GM21723 (cell line): ENCODE measurements at regions not wholly inside any gene's neighbourhood (a gene's known extent, or its start where the extent isn't known, plus 50 kb on each side); places are given as distances from the start of the nearest gene placed in this dataset.
"Not testable (repeated sequence)": the region's sequence is repeated elsewhere in the genome, so short reads cannot be mapped to it uniquely, and the experiment has no call there.

Source experiments
- ATAC-seq: cut with Tn5 transposase; IDR thresholded peaks from one replicate; pipeline ENCODE4 v1.9.1; 2021; ENCODE audit warnings: mild to moderate bottlenecking, moderate library complexity; ENCODE audit not compliant: unreplicated experiment

GRCh38 chr4:179151770-179152169 lies 1709.5 kb upstream of the AGA start:
- ATAC-seq: no peak

DNA sequence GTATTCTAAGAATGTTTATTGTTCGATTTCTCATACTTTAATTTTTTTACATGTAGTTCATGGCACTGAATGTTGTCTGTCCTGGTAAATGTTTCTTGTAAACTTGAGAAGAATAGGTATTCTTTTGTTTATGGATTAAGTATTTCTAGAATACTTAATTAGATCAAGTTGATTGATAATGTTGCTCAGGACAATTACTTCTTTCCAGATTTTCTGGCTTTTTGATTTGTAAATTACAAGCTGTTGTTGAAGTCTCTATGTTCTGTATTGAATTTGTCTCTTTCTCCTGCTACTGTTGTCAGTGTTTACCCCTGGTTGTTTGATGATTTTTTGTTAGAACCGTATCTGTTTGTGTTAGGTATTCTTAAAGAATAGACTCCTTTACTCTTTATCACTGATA lies 1720.9 kb upstream of the AGA start:
- ATAC-seq: no peak

- no peak for ATAC-seq
These were observed 1722.2 kb upstream of the AGA start for GRCh38 chr4:179164267-179164999.

DNA sequence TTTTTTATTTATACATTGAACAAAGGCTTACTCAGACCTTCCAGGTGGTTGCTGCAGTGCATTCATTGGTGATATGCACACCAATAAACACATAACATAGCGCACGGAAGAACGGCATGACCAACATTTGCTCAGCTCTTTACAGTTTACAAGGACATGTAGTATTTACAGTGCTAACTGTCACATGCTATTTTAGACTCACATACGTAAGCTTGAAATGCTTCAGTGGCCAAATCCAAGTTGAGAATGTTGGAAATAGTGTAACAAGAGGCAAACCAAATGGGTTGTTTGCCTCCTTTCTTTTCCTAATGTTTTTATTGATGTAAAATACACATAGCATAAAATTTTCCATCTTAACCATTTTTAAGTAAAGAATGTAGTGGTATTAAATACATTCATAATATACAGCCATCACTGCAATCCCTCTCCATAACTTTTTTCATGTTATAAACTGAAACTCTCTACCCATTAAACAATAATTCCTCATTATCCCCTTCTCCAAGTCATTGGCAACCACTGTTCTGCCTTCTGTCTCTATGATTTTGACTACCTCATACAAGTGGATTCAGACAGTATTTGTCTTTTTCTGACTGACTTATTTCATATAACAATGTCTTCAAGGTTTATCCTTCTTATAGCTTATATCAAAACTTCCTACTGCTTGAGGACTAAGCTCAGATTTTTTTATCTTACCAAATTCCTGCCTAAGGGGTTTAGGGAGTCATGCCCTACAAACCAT lies 1722.9 kb upstream of the AGA start:
- no peak for ATAC-seq

- ATAC-seq: no peak
These were observed 1723.6 kb upstream of the AGA start for GRCh38 chr4:179165862-179166261.

GRCh38 chr4:179170308-179170707 lies 1728.1 kb upstream of the AGA start:
- ATAC-seq: not testable (repeated sequence)

DNA sequence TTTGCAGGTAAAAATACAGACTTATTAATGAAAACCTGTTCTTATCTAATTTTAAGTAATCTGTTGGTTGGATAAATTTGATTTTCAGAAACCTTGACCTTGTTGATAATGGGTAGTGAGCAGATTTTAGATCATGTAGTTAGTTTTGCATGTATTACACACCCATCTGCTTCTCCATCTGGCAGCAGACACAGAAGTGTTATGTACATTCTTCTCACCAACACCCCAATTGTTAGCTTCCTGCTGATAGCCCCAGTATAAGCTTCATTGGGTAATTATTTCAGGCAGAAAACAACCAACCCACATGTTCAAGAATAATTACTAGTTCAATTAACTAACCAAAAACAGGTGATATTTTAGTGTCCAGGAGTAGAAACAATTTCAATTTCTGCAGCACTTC lies 1740.5 kb upstream of the AGA start:
- no peak for ATAC-seq

DNA sequence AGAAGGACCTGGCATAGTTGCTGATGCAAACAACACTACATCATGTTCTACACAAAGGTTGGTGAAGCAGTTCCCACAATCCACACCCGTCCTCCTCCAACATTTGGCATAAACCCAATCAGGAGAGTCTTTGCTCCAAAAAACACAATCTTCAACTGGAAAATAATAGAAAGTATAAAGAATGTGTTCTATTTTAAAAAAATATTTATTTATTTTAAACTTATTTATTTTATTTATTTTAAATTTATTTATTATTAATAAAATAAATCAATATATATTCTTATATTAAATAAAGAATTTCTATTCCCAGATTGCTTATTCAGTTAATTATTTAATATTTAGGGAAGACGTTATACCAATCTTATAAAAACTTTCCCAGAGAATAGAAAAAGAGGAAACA lies 1753.7 kb upstream of the AGA start:
- no peak for ATAC-seq

DNA sequence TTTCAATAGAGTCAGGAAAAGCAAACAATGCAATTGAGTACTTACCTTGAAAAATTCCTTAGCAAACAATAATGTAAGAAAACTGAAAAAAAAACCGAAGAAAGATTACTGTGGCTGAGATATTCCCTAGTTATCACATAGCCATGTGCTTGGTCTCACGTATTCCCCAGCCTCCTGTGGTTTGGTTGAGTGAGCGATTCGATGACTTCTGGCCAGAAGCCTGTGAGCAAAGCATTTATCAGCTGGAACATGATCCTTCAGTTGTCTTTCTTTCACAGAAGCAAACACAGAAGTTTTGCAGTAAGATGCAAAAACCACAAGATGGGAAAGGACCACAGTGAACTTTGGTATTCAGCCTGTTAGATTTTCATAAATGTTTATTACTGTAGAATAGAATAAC lies 1754.3 kb upstream of the AGA start:
- ATAC-seq: no peak

DNA sequence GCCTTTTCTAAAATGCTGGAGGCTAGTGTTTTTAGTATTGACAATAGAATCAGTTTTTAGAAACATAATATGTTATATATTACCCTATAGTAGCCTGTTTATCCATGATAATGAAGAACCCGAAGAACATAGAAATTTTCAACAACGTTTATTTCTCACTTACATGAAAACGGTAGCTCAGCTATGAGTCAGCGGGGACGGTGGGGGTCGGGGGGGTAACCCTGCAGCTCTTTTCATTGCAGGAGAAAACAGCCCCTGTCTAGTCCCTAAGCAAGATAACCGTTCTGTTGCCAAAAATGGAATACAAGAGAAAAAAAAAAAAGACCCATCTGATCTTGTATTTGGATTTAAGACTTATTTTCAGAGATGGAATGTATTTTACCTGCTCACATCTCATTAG lies 1758.4 kb upstream of the AGA start:
- no peak for ATAC-seq

DNA sequence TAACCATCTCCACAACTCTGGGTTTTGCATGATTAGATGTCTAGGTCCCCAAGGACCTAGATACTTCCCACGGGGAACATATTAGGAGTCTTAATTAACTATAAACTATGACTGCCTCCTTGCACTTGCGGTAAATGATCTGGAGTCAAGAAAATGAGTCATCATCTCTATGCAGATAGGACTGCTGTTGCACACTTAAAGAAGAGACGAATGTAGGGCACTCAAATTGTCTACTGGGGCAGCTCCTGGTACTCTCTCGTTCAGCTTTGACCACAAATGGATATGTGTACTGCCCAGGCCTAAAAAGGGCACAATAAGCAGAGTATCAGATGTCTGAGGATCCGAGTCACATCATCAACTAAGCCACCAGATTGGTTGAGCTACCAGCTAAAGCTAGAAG lies 1783.4 kb upstream of the AGA start:
- no peak for ATAC-seq

- ATAC-seq: no peak
These were observed 1806.6 kb upstream of the AGA start for GRCh38 chr4:179248821-179249220.

- no peak for ATAC-seq
These were observed 1826.6 kb upstream of the AGA start for GRCh38 chr4:179268791-179269190.

DNA sequence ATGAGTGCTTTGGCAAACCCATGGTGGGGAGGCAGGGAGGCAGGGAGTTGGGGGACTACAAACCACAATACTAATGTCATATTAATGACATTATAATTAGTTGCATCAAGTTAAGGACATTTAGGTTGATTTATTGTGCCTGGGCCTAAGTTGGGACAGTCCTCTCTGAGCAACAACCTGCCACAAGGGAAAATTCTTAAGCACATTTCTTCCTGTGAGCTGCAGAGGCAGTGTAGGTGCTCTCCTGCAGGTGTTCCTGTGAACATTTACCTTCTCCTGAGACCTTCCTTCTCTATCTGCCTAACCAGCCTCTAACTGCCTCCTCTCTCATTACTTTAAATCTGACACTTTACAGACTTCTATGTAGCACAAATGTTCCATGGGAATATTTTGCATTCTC lies 1830.0 kb upstream of the AGA start:
- no peak for ATAC-seq

DNA sequence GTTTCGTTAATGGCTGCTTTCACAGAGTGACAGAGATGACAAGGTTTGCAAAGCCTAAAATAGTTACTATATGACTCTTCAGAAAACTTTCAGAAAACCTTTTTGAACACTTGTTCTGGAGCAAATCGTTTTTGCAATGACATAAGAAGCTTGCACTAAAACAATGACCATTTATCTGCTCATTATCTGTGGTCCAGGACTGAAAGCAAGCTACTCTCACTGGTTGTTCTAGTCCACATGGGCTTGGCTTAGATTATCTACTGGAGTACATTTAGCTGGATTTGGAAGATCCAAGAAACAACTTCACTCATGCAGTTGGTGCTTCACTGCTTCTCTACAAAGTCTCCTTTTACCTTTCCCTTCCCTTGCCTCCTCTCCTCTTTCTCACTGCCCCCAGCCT lies 1836.4 kb upstream of the AGA start:
- no peak for ATAC-seq

DNA sequence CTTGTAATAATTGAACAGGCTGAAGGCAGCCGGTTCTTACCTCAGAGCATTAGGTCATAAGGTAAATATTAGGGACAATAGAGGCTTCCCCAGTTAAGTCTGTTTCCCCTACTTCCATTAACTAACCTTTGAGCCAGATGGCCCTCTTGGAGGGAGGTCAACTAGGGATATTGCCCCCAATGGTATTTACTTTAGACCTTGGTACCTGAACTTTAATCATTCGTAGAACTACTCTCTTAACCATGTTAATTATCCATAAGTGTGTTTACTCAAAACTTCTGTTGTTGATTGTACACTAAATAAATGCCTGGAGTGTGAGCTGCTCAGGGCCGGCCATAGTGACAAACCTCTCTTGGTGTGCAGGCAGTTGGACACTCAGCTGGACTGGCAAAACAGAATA lies 1843.5 kb upstream of the AGA start:
- ATAC-seq: no peak

DNA sequence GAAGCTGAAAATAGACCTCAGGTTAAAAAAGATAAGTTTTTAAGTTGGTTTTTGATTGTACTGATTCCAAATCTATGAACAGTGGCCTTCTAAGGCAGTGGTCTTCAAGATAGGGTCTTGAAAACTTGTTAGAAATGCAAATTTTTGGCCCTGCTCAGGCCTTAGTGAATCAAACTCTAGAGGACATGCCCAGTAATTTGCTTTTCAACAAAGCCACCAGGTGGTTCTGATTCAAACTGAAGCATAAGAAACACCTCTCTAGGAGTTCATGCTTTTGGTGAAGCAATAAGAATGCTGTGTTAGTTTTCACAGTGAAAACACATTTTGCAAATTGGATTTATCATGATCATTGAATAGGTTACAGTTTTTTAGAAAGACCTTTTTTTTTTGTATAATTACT lies 1849.4 kb upstream of the AGA start:
- no peak for ATAC-seq

- no peak for ATAC-seq
These were observed 1850.2 kb upstream of the AGA start for GRCh38 chr4:179292468-179292867.

- ATAC-seq: peak; percentile 95
These were observed 1865.3 kb upstream of the AGA start for GRCh38 chr4:179307297-179308136.

DNA sequence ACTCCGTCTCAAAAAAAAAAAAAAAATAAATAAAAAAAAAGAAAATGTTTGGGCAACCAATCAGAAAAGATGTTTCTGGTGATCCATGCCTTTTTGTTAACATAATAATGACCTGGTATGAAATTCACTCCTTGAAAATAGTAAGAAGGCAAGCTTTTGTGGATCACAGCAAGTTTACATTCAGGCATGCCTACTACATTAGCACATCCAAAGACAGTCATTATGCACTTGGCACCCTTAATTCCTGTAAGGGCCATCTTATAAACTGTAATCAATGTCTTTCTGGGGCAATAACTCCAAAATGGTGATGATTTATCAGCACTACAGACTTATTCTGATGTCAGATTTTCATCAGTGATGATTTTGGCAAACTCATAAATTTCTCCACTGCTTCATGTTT lies 1871.6 kb upstream of the AGA start:
- ATAC-seq: no peak

GRCh38 chr4:179325181-179325580 lies 1882.9 kb upstream of the AGA start:
- no peak for ATAC-seq

DNA sequence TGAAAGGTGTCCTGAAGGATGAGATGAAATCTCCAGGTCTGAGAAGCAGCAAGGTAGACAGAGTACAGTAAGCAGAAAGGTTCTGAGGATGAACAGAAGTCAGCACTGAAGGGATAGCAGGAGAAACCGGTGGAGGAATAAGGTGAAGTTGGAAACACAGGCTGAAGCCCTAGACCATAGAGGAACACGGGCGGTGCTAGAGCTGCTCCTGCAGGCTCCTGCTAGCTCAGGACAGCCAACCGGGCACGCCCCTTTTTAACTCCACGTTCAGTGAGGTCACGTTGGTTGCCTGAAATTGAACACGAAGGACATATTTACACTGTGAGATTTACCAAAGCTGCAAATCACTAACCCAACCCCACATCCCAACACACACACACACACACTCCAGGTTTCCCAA lies 1886.4 kb upstream of the AGA start:
- no peak for ATAC-seq
